22Rv1 (cell line): ENCODE measurements at regions not wholly inside any gene's neighbourhood (a gene's known extent, or its start where the extent isn't known, plus 50 kb on each side); places are given as distances from the start of the nearest gene placed in this dataset.

Experiments
- H3K27ac ChIP-seq: fragments of 450-650 bp; 2 replicates; pipeline ENCODE4 v1.5.1; 2017
- ZFX ChIP-seq: fragments of 450-650 bp; IDR thresholded peaks from 2 replicates; pipeline ENCODE4 v1.6.1; 2017; ENCODE audit warnings: antibody characterized with exemption, borderline replicate concordance
- TF ChIP-seq, protein P1 (sequence below): fragments of 450-650 bp; IDR thresholded peaks from 2 replicates; pipeline ENCODE4 v1.5.1; 2017; ENCODE audit warnings: mild to moderate bottlenecking

DNA sequence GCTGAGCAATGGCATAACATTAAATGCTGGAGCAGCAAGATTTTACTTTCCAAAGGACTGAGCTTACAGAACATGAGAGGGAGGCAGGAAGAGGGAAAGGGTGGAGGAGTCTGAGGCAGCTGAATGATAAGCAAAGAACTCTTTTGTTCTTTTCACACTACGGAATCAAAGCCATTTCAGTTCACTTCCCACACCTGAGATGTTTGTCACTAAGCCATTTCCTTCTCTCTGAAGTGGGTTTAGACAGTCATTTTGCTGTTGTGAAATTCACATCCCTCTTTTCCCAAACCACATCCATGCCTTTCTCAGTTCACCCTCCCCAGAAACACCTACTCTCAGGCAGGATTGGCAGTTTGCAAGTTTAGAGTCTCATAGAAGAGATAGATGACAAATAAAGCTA lies 267.9 kb downstream of the ADGRG6 start:
- TF ChIP-seq ZFX: no peak
- TF ChIP-seq, protein P1, sequence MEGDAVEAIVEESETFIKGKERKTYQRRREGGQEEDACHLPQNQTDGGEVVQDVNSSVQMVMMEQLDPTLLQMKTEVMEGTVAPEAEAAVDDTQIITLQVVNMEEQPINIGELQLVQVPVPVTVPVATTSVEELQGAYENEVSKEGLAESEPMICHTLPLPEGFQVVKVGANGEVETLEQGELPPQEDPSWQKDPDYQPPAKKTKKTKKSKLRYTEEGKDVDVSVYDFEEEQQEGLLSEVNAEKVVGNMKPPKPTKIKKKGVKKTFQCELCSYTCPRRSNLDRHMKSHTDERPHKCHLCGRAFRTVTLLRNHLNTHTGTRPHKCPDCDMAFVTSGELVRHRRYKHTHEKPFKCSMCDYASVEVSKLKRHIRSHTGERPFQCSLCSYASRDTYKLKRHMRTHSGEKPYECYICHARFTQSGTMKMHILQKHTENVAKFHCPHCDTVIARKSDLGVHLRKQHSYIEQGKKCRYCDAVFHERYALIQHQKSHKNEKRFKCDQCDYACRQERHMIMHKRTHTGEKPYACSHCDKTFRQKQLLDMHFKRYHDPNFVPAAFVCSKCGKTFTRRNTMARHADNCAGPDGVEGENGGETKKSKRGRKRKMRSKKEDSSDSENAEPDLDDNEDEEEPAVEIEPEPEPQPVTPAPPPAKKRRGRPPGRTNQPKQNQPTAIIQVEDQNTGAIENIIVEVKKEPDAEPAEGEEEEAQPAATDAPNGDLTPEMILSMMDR: no peak
- H3K27ac ChIP-seq: no peak overlapping the region; the same call in 1 of the 2 replicates

DNA sequence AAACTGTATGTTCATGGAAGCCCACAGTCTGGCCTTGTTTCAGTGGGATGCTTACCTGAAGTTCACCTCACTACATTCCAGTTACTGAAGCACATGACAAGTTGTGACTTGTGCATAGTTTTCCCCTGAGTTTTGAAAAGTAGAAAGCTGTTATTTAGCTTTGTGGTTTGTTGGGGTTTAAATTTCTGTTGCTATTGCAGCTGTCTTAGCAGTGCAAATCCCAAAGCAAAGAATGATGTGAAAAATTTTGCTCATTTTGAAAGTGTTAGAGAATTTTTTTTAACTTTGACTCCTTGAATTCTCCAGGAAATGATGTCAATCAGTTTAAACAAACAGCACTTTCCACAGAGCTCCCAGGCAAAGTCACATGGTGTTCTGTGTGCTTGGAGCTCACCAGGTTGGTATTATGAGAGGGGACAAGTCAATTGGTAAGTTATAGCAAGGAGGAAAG lies 268.4 kb downstream of the ADGRG6 start:
- no peak overlapping the region for H3K27ac ChIP-seq
- TF ChIP-seq, protein P1: no peak
- TF ChIP-seq ZFX: no peak

DNA sequence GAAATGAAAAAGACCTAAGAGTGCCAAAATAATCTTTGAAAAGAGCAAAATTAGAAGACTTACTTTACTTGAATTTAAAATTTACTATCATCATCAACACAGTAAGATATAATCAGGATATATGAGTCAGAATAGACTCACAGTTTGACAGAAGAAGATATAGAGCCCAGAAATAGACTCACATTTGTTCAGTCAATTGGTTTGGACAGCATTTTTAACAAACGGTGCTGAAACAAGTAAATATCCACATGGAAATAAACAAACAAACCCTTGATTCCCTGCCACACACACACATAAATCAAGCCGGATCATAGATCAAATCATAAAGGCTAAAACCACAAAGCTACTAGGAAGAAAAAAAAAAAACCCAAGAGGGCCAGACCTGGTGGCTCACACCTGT lies 291.1 kb downstream of the ADGRG6 start:
- no peak for TF ChIP-seq ZFX
- TF ChIP-seq, protein P1: no peak
- peak overlapping the region; percentile 69 for H3K27ac ChIP-seq

DNA sequence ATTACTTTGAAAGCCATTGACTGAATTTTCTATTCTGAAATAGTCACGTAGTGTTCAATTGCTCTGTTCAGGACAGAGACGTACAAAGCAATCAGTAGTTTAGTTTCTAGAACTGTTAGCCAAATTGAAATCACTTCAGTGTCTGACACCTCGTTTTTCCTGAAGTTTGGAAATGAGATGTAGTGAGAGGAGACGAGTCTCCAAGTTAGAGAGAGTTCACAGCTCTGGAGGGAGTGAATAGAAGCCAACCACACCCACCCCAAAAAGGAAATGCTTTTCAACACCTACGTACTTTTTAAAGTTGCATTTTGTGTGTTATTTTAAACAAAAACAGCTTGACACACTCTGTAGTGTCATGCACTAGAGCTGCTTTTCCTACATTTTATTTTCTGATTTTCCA lies 296.0 kb downstream of the ADGRG6 start:
- no peak overlapping the region for H3K27ac ChIP-seq
- no peak for TF ChIP-seq ZFX
- TF ChIP-seq, protein P1: no peak

DNA sequence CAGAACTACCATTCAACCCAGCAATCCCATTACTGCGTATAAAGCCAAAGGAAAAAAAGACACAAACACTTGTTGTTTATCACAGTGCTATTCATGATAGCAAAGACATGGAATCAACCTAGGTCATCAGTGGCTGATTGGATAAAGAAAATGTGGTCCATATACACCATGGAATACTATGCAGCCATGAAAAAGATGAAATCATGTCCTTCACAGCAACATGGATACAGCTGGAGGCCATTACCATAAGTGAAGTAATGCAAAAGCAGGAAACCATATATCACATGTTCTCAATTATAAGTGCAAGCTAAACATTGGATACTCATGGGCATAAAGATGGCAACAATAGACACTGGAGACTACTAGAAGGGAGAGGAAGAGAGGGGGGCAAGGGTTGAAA lies 299.6 kb downstream of the ADGRG6 start:
- no peak overlapping the region for H3K27ac ChIP-seq
- TF ChIP-seq, protein P1: no peak
- TF ChIP-seq ZFX: no peak

DNA sequence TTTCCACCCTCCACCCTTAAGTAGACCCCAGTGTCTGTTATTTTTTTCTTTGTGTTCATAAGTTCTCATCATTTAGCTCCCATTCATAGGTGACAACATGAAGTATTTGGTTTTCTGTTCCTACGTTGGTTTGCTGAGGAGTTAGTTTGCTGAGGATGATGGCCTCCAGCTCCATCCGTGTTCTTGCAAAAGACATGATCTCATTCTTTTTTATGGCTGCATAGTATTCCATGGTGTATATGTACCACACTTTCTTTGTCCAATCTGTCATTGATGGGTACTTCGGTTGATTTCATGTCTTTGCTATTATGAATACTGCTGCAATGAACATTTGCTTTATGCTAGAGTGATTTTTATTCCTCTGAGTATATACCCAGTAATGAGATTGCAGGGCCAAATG lies 301.2 kb downstream of the ADGRG6 start:
- no peak overlapping the region for H3K27ac ChIP-seq
- TF ChIP-seq, protein P1: no peak
- no peak for TF ChIP-seq ZFX

DNA sequence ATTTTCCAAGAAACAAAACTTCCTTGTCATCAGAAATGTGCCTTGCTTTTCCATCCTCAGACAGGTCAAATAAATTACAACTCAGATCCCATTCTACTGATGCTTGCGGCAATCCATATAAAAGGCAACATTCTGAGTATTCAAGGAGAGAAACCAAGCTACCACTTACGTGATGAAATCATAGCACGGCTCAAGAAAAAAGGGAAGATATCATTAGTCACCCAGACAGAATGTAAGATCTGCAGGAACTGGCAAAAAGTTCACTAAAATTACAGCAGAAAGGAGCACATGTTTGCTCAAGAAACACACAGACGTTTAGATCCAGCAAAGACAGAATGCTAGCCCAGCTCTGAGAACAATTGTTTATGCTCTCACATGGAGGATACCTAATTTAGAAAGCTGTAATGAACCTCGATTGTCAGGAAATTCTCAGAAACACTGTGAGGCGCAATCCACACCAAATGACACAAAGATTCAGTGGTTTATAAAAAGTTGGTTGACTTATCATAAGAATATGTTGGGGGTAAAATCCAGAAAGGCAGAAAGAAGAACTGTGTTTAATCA lies 304.2 kb downstream of the ADGRG6 start:
- no peak overlapping the region for H3K27ac ChIP-seq
- no peak for TF ChIP-seq ZFX
- TF ChIP-seq, protein P1: no peak
